ENCODE measurements at regions not wholly inside any gene's neighbourhood (a gene's known extent, or its start where the extent isn't known, plus 50 kb on each side); places are given as distances from the start of the nearest gene placed in this dataset.
A peak's percentile ranks its signal among the peaks of the same experiment; 100 is the strongest.

DNA sequence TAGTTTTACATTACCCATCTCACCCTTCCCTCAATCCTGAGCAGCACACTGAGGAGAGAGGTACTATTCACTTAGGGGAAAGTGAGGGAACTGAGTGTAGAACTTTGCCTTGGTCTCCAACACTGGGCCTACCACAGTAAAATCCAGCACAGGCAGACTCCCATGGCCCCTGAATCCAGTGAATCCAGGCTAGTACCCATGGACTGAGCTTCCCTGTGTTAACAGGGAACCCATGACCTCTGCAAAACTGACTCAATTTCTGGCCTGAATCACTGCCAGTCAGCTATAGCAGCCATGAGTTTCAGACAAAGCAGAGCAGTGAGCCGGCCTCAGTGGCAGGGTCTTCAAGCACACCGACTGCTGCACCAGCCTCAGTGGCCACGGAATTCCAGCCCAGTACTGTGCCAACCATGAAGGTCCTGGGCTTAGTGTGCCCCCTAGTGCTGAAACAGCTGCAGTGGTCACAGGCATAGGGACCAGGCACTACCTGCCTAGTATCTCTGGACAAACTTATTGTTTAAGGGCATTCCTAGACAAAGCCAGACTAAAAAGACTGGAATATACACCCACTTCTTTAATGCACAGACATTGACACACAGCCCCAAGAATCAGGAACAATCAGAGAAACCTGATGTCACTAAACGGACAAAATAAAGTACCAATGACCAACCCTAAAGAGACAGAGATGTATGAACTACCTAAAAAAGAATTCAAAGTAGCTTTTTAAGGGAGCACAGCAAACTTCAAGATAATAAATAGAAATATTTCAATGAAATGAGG is 127.4 kb upstream of the RPL34 start:
- TF ChIP-seq POLR2A (IDR thresholded peaks at IDR 0.05) (no peak), POLR2AphosphoS5 (IDR thresholded peaks at IDR 0.05) (no peak)
- TF ChIP-seq, protein P1, sequence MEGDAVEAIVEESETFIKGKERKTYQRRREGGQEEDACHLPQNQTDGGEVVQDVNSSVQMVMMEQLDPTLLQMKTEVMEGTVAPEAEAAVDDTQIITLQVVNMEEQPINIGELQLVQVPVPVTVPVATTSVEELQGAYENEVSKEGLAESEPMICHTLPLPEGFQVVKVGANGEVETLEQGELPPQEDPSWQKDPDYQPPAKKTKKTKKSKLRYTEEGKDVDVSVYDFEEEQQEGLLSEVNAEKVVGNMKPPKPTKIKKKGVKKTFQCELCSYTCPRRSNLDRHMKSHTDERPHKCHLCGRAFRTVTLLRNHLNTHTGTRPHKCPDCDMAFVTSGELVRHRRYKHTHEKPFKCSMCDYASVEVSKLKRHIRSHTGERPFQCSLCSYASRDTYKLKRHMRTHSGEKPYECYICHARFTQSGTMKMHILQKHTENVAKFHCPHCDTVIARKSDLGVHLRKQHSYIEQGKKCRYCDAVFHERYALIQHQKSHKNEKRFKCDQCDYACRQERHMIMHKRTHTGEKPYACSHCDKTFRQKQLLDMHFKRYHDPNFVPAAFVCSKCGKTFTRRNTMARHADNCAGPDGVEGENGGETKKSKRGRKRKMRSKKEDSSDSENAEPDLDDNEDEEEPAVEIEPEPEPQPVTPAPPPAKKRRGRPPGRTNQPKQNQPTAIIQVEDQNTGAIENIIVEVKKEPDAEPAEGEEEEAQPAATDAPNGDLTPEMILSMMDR (IDR thresholded peaks at IDR 0.05 in 8 of 11, conservative IDR thresholded peaks at IDR 0.05 in 3 of 11) = peak in 1 of 11 experiments; percentile 12
